Adrenal gland (tissue), 9 donors: ENCODE measurements at regions not wholly inside any gene's neighbourhood (a gene's known extent, or its start where the extent isn't known, plus 50 kb on each side); places are given as distances from the start of the nearest gene placed in this dataset.

Experiments used
- DNase-seq, 7 donors: peaks; one replicate each; pipeline ENCODE4 v3.0.0-alpha.2; 2019 to 2020
- H3K27ac ChIP-seq, 5 donors: fragments of 200-600 bp; sonication (generic) in 4 of 5; 1 replicate in 3 of 5; 2 replicates in 2 of 5; pipeline versions ENCODE4 v1.5.1 to v1.8.0; 2016 to 2020; ENCODE audit warnings: mild to moderate bottlenecking in 1 of 5
- H3K27me3 ChIP-seq: fragments of 200-600 bp; 2 replicates; pipeline ENCODE4 v1.8.0; 2021
- H3K36me3 ChIP-seq, 2 donors: fragments of 200-600 bp; replicated peaks in 1 of 2; 1 replicate in 1 of 2; 2 replicates in 1 of 2; pipeline versions ENCODE4 v1.5.1 to v1.8.0; 2018 to 2022
- H3K4me1 ChIP-seq, 2 donors: fragments of 200-600 bp; replicated peaks in 1 of 2; 1 replicate in 1 of 2; 2 replicates in 1 of 2; pipeline versions ENCODE4 v1.5.1 to v1.8.0; 2018 to 2021
- H3K4me3 ChIP-seq, 4 donors: fragments of 200-600 bp; sonication (generic) in 3 of 4; one replicate each; pipeline ENCODE4 v1.5.1; 2016 to 2018
- H3K9me3 ChIP-seq, 3 donors: fragments of 200-600 bp; sonication (generic) in 1 of 3; replicated peaks in 1 of 3; 1 replicate in 2 of 3; 2 replicates in 1 of 3; pipeline versions ENCODE4 v1.5.1 to v1.8.0; 2016 to 2021
- POLR2A ChIP-seq, 2 donors: fragments of 450-650 bp; IDR thresholded peaks; one replicate each; pipeline ENCODE4 v1.6.1; 2017; ENCODE audit warnings: antibody characterized with exemption in 2 of 2, mild to moderate bottlenecking in 2 of 2, moderate library complexity in 1 of 2
- WGBS, 4 donors: extraction: QIAGEN DNeasy Blood & Tissue Kit in 2 of 4; methylation state at CpG; one replicate each; pipeline versions ENCODE4 v1.1.5 to v1.1.7; 2013 to 2017; 5-methylcytosine and 5-hydroxymethylcytosine counted together
- intact Hi-C, 2 donors: fragments of 100-400 bp; cut with DNase I; formaldehyde crosslinking; loops; one replicate each; pipeline versions ENCODE4 v1.14.1 to v1.15.0; 2022 to 2023
- TF ChIP-seq, protein P1 (sequence below), 6 experiments: fragments of 450-650 bp in 4 of 6; fragments of 200-600 bp in 2 of 6; sonication (generic) in 1 of 6; IDR thresholded peaks; 1 replicate in 5 of 6; 2 replicates in 1 of 6; pipeline versions ENCODE4 v1.5.1 to v1.8.0; 2016 to 2021; ENCODE audit warnings: antibody characterized with exemption in 6 of 6, mild to moderate bottlenecking in 2 of 6, moderate library complexity in 1 of 6
- donor health status: healthy with polysubstance abuse.
- donor health status: Bipolar disorder and iron deficiency.
- donor health status: DM: yes; HTN: yes; CAD: no.
- donor health status: DM: no; HTN: no; CAD: no.
- donor health status: DM: no; HTN: no; CAD: no.

DNA sequence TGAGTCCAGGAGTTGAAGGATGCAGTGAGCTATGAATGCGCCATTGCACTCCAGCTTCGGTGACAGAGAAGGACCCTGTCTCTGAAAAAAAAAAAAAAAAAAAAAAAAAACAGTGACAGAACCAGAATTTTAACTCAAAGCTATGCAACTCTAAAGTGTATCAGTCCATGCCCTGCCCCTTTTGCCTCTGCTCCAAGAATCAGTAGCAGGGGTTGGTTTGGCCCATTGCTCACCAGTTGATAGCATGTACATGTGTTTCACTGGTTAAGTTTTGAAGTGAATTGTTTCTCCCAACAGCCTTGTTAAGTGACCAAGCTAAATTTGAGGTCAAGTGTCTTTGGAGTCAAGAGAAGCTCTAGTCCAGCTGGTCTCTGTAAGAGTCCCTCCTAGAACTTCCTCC, 245.9 kb downstream of the PLPP3 start:
- WGBS, 4 donors: 90 to 100% (median 97%) methylated on average over 2 of the region's 2 CpGs

DNA sequence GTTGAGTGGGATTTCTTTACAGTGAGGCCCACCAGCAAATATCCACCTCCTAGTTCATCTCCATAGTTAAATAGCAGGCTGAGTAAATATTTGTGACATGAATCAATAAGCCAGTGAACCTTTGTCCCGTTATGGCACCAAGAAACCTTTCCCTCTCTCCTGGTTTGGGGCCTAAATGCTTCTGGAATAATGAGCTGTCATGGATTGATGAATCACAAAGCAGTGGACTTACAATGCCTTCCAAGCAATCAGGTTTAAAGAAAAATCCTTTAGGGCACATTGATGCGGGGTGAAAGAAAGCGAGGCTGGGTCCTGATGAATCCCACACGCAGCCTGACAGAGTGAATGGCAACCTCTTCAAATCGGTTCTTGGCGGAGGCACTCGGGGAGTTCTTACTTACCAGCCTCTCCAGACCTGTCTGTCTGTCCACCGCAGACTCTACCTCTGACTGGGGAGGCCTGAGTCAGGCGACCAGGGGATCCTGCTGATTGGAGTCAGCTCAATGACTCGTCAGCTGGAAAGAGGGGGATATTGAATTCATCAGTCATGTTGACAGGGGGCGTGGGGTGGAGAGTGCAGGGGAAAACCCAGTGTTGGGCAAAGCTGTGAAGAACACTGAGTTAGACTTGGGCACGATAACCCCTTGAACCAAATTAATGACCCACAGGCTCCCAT, 247.3 kb downstream of the PLPP3 start:
- H3K27ac ChIP-seq: no peak overlapping the region
- no peaks in the 10 kb centered on the region for H3K27me3 ChIP-seq
- H3K36me3 ChIP-seq: no peaks in the 10 kb centered on the region
- TF ChIP-seq, protein P1, sequence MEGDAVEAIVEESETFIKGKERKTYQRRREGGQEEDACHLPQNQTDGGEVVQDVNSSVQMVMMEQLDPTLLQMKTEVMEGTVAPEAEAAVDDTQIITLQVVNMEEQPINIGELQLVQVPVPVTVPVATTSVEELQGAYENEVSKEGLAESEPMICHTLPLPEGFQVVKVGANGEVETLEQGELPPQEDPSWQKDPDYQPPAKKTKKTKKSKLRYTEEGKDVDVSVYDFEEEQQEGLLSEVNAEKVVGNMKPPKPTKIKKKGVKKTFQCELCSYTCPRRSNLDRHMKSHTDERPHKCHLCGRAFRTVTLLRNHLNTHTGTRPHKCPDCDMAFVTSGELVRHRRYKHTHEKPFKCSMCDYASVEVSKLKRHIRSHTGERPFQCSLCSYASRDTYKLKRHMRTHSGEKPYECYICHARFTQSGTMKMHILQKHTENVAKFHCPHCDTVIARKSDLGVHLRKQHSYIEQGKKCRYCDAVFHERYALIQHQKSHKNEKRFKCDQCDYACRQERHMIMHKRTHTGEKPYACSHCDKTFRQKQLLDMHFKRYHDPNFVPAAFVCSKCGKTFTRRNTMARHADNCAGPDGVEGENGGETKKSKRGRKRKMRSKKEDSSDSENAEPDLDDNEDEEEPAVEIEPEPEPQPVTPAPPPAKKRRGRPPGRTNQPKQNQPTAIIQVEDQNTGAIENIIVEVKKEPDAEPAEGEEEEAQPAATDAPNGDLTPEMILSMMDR (IDR thresholded peaks at IDR 0.05): no peak
- no peak for TF ChIP-seq POLR2A (IDR thresholded peaks at IDR 0.05)
- 80 to 88% (median 86%) methylated on average over 12 of the region's 12 CpGs for whole genome bisulfite sequencing, 4 donors
- no peaks in the 10 kb centered on the region for H3K4me1 ChIP-seq
- no peak overlapping the region for H3K4me3 ChIP-seq
- intact Hi-C loops: no loop called here
- DNase-seq: no peak
- no peaks in the 10 kb centered on the region for H3K9me3 ChIP-seq

More for the DNA sequence above, 245.9 kb downstream of the PLPP3 start:
- no peak overlapping the region for H3K4me3 ChIP-seq
- no peaks in the 10 kb centered on the region for H3K9me3 ChIP-seq
- DNase-seq: no peak
- no peaks in the 10 kb centered on the region for H3K36me3 ChIP-seq
- no peak overlapping the region for H3K27ac ChIP-seq
- no peak for TF ChIP-seq POLR2A (IDR thresholded peaks at IDR 0.05)
- TF ChIP-seq, protein P1 (IDR thresholded peaks at IDR 0.05): no peak
- intact Hi-C loops: no loop called here
- H3K4me1 ChIP-seq: no peaks in the 10 kb centered on the region
- no peaks in the 10 kb centered on the region for H3K27me3 ChIP-seq

DNA sequence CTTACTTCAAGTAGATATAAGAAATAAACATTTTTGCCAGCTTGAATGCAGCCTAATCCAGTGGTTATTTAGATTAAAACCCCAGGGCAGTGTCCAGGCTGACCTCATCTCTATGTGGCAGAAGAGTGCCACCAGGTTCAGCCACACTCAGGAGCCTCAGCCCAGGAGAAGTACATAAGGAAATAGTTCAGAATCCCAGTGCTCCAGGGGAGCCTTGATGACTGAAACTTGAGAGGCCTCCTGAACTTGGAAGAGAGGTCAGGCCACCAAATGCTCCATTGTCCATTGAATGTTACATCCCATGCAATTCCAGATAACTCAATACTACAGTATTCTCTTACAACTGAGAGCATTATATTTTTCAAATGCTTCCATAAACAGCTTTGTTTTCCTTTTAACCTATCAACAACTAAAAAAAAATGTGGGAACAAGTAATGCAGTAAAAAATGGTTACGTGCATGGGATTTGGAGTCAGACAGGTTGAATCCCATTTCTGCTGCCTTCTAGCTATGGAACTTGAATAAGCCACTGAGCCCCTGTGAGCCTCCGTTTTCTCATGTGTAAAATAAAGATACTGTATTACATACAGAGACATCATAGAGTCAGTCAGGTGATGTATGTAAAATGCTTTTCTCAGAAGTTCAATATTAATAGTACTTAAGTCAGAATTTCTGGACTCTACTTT, 248.0 kb downstream of the PLPP3 start:
- H3K27me3 ChIP-seq: no peaks in the 10 kb centered on the region
- H3K4me1 ChIP-seq: no peaks in the 10 kb centered on the region
- intact Hi-C loops: no loop called here
- no peak overlapping the region for H3K4me3 ChIP-seq
- no peak for DNase-seq
- TF ChIP-seq, protein P1 (IDR thresholded peaks at IDR 0.05): no peak
- no peak for TF ChIP-seq POLR2A (IDR thresholded peaks at IDR 0.05)
- H3K27ac ChIP-seq: no peak overlapping the region
- H3K9me3 ChIP-seq: no peaks in the 10 kb centered on the region
- whole genome bisulfite sequencing, 4 donors: 81 to 92% (median 88%) methylated on average over 2 of the region's 2 CpGs
- no peaks in the 10 kb centered on the region for H3K36me3 ChIP-seq

DNA sequence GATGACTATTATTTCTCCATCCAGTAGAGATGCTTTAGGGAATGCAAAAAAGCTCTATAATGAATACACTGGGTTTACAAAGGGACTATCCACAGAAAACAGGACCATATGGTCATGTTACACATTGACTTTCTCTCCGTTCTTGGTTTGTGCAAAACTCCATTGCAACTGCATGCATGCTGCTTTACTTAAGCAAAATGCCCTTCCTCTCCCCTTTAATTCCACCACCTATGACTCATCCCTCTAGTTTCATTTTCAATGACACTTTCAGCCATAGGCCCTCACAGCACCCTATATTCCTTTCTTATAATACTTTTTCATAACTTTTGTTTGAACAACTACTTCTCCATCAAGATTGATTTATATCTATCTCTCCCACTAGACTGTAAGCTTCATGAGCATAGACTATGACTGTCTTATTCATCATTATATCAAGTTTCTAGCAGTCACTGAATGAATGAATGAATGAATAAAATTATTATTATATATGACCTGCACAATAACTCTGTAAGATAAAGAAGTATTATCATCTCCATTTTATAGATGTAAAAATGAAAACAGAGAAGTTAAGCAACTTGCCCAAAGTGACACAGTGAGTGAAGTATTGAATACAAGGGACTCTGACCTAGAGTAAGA, 248.9 kb downstream of the PLPP3 start:
- Histone ChIP-seq H3K4me1 (no peaks in the 10 kb centered on the region), H3K27ac (no peak overlapping the region), H3K9me3 (no peaks in the 10 kb centered on the region), H3K27me3 (no peaks in the 10 kb centered on the region), H3K4me3 (no peak overlapping the region), H3K36me3 (no peaks in the 10 kb centered on the region)
- no peak for TF ChIP-seq POLR2A (IDR thresholded peaks at IDR 0.05)
- TF ChIP-seq, protein P1 (IDR thresholded peaks at IDR 0.05): no peak
- 71 to 90% (median 79%) methylated on average over 1 of the region's 1 CpG for WGBS, 4 donors
- intact Hi-C loops: no loop called here
- DNase-seq: no peak
